Ishikawa (cell line): ENCODE measurements at regions not wholly inside any gene's neighbourhood (a gene's known extent, or its start where the extent isn't known, plus 50 kb on each side); places are given as distances from the start of the nearest gene placed in this dataset.

Source experiments
- CEBPB ChIP-seq: IDR thresholded peaks from 2 replicates; pipeline ENCODE4 v1.6.1; 2012
- CREB1 ChIP-seq: IDR thresholded peaks from 2 replicates; pipeline ENCODE4 v1.6.1; 2012; ENCODE audit warnings: low read depth
- EGR1 ChIP-seq: IDR thresholded peaks from 2 replicates; pipeline ENCODE4 v1.6.1; 2012
- EP300 ChIP-seq: IDR thresholded peaks from 2 replicates; pipeline ENCODE4 v1.6.1; 2012; ENCODE audit warnings: borderline replicate concordance
- FOXM1 ChIP-seq: IDR thresholded peaks from 2 replicates; pipeline ENCODE4 v1.6.1; 2012; ENCODE audit warnings: low read depth, borderline replicate concordance
- NFIC ChIP-seq: IDR thresholded peaks from 2 replicates; pipeline ENCODE4 v1.6.1; 2012
- RAD21 ChIP-seq: IDR thresholded peaks from 2 replicates; pipeline ENCODE4 v1.6.1; 2012; ENCODE audit warnings: low read depth
- TAF1 ChIP-seq: IDR thresholded peaks from 2 replicates; pipeline ENCODE4 v1.6.1; 2012; ENCODE audit warnings: low read depth, mild to moderate bottlenecking
- TCF12 ChIP-seq: IDR thresholded peaks from 2 replicates; pipeline ENCODE4 v1.6.1; 2012; ENCODE audit warnings: low read depth
- TEAD4 ChIP-seq: IDR thresholded peaks from 2 replicates; pipeline ENCODE4 v1.6.1; 2012
- YY1 ChIP-seq: IDR thresholded peaks from 2 replicates; pipeline ENCODE4 v1.6.1; 2012; ENCODE audit warnings: low read depth
- ZBTB7A ChIP-seq: IDR thresholded peaks from 2 replicates; pipeline ENCODE4 v1.6.1; 2012; ENCODE audit warnings: low read depth
- TF ChIP-seq, protein P1 (sequence below): IDR thresholded peaks from 2 replicates; pipeline ENCODE4 v1.6.1; 2012; ENCODE audit warnings: low read depth, mild to moderate bottlenecking
- TF ChIP-seq, protein P2 (sequence below): IDR thresholded peaks from 2 replicates; pipeline ENCODE4 v1.6.1; 2012
- TF ChIP-seq, protein P3 (sequence below): IDR thresholded peaks from 2 replicates; pipeline ENCODE4 v1.6.1; 2012

DNA sequence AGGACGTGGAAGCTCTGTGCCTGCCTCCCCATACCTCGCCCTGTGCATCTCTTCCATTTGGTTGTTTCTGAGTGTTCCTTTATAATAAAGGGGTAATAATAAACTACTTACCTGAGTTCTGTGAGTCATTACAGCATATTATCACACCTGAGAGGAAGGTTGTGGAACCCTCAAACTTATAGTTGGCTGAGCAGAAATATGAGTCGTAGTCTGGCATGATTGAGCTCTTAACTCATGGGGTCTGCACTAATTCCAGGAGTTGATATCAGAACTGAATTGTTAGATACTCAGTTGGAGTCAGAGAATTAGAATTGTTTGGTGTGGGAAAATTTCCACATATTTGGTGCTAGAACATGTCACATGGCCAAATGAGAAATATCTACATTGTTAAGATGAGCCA lies 52.4 kb upstream of the HTR2A start:
- no peak for TF ChIP-seq RAD21
- TF ChIP-seq YY1, result no peak
- TF ChIP-seq, protein P1, sequence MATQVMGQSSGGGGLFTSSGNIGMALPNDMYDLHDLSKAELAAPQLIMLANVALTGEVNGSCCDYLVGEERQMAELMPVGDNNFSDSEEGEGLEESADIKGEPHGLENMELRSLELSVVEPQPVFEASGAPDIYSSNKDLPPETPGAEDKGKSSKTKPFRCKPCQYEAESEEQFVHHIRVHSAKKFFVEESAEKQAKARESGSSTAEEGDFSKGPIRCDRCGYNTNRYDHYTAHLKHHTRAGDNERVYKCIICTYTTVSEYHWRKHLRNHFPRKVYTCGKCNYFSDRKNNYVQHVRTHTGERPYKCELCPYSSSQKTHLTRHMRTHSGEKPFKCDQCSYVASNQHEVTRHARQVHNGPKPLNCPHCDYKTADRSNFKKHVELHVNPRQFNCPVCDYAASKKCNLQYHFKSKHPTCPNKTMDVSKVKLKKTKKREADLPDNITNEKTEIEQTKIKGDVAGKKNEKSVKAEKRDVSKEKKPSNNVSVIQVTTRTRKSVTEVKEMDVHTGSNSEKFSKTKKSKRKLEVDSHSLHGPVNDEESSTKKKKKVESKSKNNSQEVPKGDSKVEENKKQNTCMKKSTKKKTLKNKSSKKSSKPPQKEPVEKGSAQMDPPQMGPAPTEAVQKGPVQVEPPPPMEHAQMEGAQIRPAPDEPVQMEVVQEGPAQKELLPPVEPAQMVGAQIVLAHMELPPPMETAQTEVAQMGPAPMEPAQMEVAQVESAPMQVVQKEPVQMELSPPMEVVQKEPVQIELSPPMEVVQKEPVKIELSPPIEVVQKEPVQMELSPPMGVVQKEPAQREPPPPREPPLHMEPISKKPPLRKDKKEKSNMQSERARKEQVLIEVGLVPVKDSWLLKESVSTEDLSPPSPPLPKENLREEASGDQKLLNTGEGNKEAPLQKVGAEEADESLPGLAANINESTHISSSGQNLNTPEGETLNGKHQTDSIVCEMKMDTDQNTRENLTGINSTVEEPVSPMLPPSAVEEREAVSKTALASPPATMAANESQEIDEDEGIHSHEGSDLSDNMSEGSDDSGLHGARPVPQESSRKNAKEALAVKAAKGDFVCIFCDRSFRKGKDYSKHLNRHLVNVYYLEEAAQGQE, result no peak
- TF ChIP-seq EP300, result no peak
- no peak for TF ChIP-seq CEBPB
- TF ChIP-seq TEAD4, result no peak
- no peak for TF ChIP-seq NFIC
- no peak for TF ChIP-seq CREB1
- TF ChIP-seq FOXM1, result no peak
- no peak for TF ChIP-seq TAF1
- no peak for TF ChIP-seq TCF12
- TF ChIP-seq, protein P2, sequence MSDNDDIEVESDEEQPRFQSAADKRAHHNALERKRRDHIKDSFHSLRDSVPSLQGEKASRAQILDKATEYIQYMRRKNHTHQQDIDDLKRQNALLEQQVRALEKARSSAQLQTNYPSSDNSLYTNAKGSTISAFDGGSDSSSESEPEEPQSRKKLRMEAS, result no peak
- TF ChIP-seq ZBTB7A, result no peak
- TF ChIP-seq, protein P3, sequence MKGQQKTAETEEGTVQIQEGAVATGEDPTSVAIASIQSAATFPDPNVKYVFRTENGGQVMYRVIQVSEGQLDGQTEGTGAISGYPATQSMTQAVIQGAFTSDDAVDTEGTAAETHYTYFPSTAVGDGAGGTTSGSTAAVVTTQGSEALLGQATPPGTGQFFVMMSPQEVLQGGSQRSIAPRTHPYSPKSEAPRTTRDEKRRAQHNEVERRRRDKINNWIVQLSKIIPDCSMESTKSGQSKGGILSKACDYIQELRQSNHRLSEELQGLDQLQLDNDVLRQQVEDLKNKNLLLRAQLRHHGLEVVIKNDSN, result no peak

DNA sequence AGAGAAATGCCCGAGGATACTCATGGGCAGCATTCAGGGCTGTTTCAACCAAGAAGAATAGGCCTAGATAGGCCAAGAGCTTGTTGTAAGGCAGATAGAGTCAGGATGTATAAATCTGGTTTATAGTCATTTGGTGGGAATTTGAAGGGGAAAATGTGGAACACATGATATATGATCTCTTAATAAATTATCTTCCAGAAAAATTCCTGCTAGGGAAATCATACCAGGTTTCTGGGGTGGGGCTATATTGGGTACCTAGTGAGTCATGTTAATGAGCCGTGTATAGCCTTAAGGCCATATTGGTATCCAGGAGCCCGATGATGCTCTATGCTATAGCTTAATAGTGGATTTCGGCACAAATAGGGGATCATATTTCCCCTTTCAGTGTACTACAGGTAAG lies 51.5 kb upstream of the HTR2A start:
- TF ChIP-seq, protein P2, result no peak
- TF ChIP-seq, protein P3, result no peak
- TF ChIP-seq TAF1 (no peak), TEAD4 (no peak)

DNA sequence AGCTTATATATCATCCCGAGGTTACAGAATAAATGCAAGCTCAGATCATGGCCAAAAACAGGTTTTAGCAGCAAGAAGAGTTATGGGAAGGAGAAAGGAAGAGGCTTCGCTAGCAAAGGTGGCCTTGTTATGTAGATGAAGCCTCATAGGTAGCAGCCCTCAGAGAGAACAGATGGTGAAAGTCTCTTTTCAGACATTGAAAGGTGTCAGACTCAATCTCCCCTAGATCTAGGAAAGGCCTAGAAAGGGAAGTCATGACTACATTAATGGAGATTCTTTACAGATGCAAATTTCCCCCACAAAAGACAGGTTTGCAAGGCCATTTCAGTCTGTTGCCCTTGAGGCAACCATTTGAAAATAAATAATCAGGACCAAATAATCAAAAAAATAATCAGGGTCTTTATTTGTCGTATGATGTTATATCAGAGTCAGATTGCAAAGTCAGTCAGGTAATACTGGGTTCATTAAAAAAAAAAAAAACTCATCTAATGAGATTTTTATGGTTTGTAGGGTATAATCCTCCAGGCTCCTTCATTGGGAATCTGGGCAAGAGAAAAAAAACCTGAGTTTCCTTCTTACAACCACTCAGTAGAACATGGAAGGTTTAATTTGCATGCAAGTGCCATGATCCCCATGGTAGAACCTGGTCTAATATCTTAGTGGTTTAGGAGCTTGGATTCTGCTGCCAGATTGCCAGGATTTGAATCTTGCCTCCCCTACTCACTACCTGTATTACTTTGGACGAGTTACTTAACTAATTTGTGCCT lies 50.8 kb upstream of the HTR2A start:
- TF ChIP-seq EP300, result no peak
- TF ChIP-seq EGR1, result no peak
